Tibial artery (tissue), 4 donors: ENCODE measurements at regions not wholly inside any gene's neighbourhood (a gene's known extent, or its start where the extent isn't known, plus 50 kb on each side); places are given as distances from the start of the nearest gene placed in this dataset.

Experiments used
- DNase-seq, 2 donors: peaks; one replicate each; pipeline ENCODE4 v3.0.0-alpha.2; 2019
- H3K27ac ChIP-seq, 2 donors: fragments of 200-600 bp; sonication (generic) in 1 of 2; 1 replicate in 1 of 2; 2 replicates in 1 of 2; pipeline ENCODE4 v1.5.1; 2018 to 2019; ENCODE audit warnings: mild to moderate bottlenecking in 1 of 2
- H3K27me3 ChIP-seq, 2 donors: fragments of 200-600 bp; sonication (generic) in 1 of 2; one replicate each; pipeline versions ENCODE4 v1.5.1 to v1.6.0; 2016 to 2019
- H3K36me3 ChIP-seq, 3 donors: fragments of 200-600 bp; sonication (generic) in 2 of 3; one replicate each; pipeline ENCODE4 v1.5.1; 2016 to 2019; ENCODE audit warnings: mild to moderate bottlenecking in 2 of 3
- H3K4me1 ChIP-seq, 4 donors: fragments of 200-600 bp; sonication (generic) in 2 of 4; 1 replicate in 3 of 4; 2 replicates in 1 of 4; pipeline ENCODE4 v1.5.1; 2016 to 2019
- H3K4me3 ChIP-seq, 2 donors: fragments of 200-600 bp; sonication (generic) in 1 of 2; 1 replicate in 1 of 2; 2 replicates in 1 of 2; pipeline ENCODE4 v1.5.1; 2018 to 2019; ENCODE audit warnings: mild to moderate bottlenecking in 2 of 2
- H3K9me3 ChIP-seq, 3 donors: fragments of 200-600 bp; sonication (generic) in 1 of 3; one replicate each; pipeline ENCODE4 v1.5.1; 2016 to 2019
- CTCF ChIP-seq, 2 experiments: fragments of 200-600 bp in 1 of 2; fragments of 450-650 bp in 1 of 2; IDR thresholded peaks; one replicate each; pipeline ENCODE4 v1.5.1; 2017 to 2019; ENCODE audit warnings: antibody characterized with exemption in 2 of 2, mild to moderate bottlenecking in 1 of 2, moderate library complexity in 1 of 2
- intact Hi-C: fragments of 100-400 bp; cut with DNase I; formaldehyde crosslinking; loops from one replicate; pipeline ENCODE4 v1.15.0; 2023; ENCODE audit warnings: low total_unique reads

- no peak for TF ChIP-seq CTCF (IDR thresholded peaks at IDR 0.05)
- peaks cover 0 to 13% (median 9%) of the 10 kb centered on the region in 3 donors for H3K9me3 ChIP-seq
- no peak overlapping the region for H3K4me3 ChIP-seq
- DNase-seq, result no peak
- no peaks in the 10 kb centered on the region for H3K27me3 ChIP-seq
- H3K36me3 ChIP-seq, result no peaks in the 10 kb centered on the region
- no peak overlapping the region for H3K27ac ChIP-seq
- H3K4me1 ChIP-seq, result no peaks in the 10 kb centered on the region
- intact Hi-C loops, result no loop called here
Observed at GRCh38 chr17:77709594-77709993, 248.9 kb upstream of the TNRC6C start.

DNA sequence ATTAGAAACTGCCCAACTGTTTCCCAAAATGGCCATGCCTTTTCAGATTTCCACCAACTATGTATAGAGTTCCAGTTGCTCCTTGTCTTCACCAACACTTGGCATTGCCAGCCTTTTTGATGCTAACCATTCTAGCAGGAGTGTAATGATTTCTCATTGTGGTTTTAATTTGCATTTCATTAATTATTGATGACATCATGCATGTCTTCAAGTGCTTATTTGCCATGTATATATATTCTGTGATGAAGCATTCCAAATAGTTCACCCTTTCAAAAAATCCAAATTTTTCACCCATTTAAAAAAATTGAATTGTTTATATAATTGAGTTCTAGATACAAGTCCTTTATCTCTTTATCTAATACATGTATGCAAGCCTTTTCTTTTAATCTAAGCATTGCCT, 245.9 kb upstream of the TNRC6C start:
- Histone ChIP-seq H3K27me3 (no peaks in the 10 kb centered on the region), H3K4me3 (no peak overlapping the region), H3K36me3 (no peaks in the 10 kb centered on the region), H3K27ac (no peak overlapping the region), H3K4me1 (no peaks in the 10 kb centered on the region), H3K9me3 (peaks cover 0 to 5% (median 0%) of the 10 kb centered on the region in 3 donors)
- DNase-seq, result no peak
- intact Hi-C loops, result no loop called here
- TF ChIP-seq CTCF (IDR thresholded peaks at IDR 0.05), result no peak

DNA sequence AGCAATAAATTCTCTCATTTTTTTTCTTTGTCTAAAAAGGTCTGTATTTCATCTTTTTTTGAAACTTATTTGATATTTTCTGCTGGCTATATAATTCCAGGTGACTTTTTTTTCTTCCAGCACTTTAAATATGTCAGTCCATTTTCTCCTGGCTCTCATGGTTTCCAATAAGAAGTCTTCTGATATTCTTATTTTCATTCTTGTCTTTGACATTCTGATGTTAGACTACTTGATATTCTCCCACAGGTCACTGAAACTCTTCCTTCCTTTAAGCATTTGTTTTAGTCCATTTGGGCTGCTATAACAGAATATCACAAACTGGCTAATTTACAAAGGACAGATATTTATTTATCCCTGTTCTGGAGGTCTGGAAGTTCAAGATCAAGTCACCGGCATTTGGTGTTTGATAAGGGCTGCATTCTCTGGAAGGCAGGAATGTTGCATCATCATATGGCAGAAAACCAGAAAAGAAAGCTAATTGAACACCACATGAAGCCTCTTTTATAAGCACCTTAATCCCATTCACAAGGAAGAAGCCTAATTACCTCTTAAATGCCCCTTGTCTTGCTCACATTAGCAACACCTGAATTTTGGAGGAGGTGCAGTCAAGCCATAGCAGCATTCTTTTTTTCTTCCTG, 242.1 kb upstream of the TNRC6C start:
- DNase-seq, result no peak
- H3K27ac ChIP-seq, result no peak overlapping the region
- no peak for TF ChIP-seq CTCF (IDR thresholded peaks at IDR 0.05)
- intact Hi-C loops, result no loop called here
- no peaks in the 10 kb centered on the region for H3K4me1 ChIP-seq
- no peaks in the 10 kb centered on the region for H3K27me3 ChIP-seq
- no peaks in the 10 kb centered on the region for H3K36me3 ChIP-seq
- H3K4me3 ChIP-seq, result no peak overlapping the region
- peaks cover 0 to 5% (median 0%) of the 10 kb centered on the region in 3 donors for H3K9me3 ChIP-seq

GRCh38 chr17:77717941-77718668, 240.4 kb upstream of the TNRC6C start:
- no peak for TF ChIP-seq CTCF (IDR thresholded peaks at IDR 0.05)
- DNase-seq, result no peak
- H3K36me3 ChIP-seq, result no peaks in the 10 kb centered on the region
- intact Hi-C loops, result no loop called here
- H3K9me3 ChIP-seq, result peaks cover 0 to 5% (median 0%) of the 10 kb centered on the region in 3 donors
- no peaks in the 10 kb centered on the region for H3K27me3 ChIP-seq
- no peak overlapping the region for H3K27ac ChIP-seq
- H3K4me3 ChIP-seq, result no peak overlapping the region
- no peaks in the 10 kb centered on the region for H3K4me1 ChIP-seq

- no peak for TF ChIP-seq CTCF (IDR thresholded peaks at IDR 0.05)
- intact Hi-C loops, result no loop called here
- H3K27ac ChIP-seq, result no peak overlapping the region
- no peak overlapping the region for H3K4me3 ChIP-seq
- no peaks in the 10 kb centered on the region for H3K4me1 ChIP-seq
- peaks cover 0 to 5% (median 0%) of the 10 kb centered on the region in 3 donors for H3K9me3 ChIP-seq
- H3K36me3 ChIP-seq, result no peaks in the 10 kb centered on the region
- DNase-seq, result no peak
- H3K27me3 ChIP-seq, result no peaks in the 10 kb centered on the region
Observed at GRCh38 chr17:77718669-77718961, 239.9 kb upstream of the TNRC6C start.
